Upper lobe of left lung (tissue), 4 donors: ENCODE measurements at regions not wholly inside any gene's neighbourhood (a gene's known extent, or its start where the extent isn't known, plus 50 kb on each side); places are given as distances from the start of the nearest gene placed in this dataset.

Source experiments
- CTCF ChIP-seq, 6 experiments: fragments of 450-650 bp in 4 of 6; fragments of 200-600 bp in 2 of 6; sonication (generic) in 2 of 6; IDR thresholded peaks; one replicate each; pipeline ENCODE4 v1.5.1; 2016 to 2019; ENCODE audit warnings: antibody characterized with exemption in 6 of 6
- EP300 ChIP-seq, 4 donors: sonication (generic); formaldehyde crosslinking; IDR thresholded peaks; one replicate each; pipeline ENCODE4 v1.5.1; 2017; ENCODE audit warnings: antibody characterized with exemption in 4 of 4, control low read depth in 2 of 4
- POLR2A ChIP-seq, 4 donors: fragments of 450-650 bp; IDR thresholded peaks; one replicate each; pipeline ENCODE4 v1.5.1; 2016 to 2017; ENCODE audit warnings: antibody characterized with exemption in 4 of 4, mild to moderate bottlenecking in 2 of 4
- POLR2AphosphoS5 ChIP-seq, 2 donors: sonication (generic); formaldehyde crosslinking; IDR thresholded peaks; one replicate each; pipeline ENCODE4 v1.5.1; 2017; ENCODE audit warnings: antibody characterized with exemption in 2 of 2

GRCh38 chr5:88607492-88607891, 275.5 kb downstream of the MEF2C start:
- TF ChIP-seq EP300 (IDR thresholded peaks at IDR 0.05) (no peak), CTCF (IDR thresholded peaks at IDR 0.05) (no peak), POLR2A (IDR thresholded peaks at IDR 0.05) (no peak), POLR2AphosphoS5 (IDR thresholded peaks at IDR 0.05) (no peak)
